Adipose tissue (tissue), 3 donors: ENCODE measurements at regions not wholly inside any gene's neighbourhood (a gene's known extent, or its start where the extent isn't known, plus 50 kb on each side); places are given as distances from the start of the nearest gene placed in this dataset.
"Not testable (repeated sequence)": the region's sequence is repeated elsewhere in the genome, so short reads cannot be mapped to it uniquely, and the experiment has no call there.

Experiments used
- H3K27ac ChIP-seq: one replicate; pipeline ENCODE4 v1.5.1; 2013; ENCODE audit warnings: low read depth, low read length
- WGBS, 3 donors: extraction: QIAGEN DNeasy Blood & Tissue Kit; methylation state at CpG; one replicate each; pipeline ENCODE4 v1.1.7; 2013; 5-methylcytosine and 5-hydroxymethylcytosine counted together
- donor health status: healthy with polysubstance abuse.
- donor health status: Bipolar disorder and iron deficiency.
- donor health status: healthy.

DNA sequence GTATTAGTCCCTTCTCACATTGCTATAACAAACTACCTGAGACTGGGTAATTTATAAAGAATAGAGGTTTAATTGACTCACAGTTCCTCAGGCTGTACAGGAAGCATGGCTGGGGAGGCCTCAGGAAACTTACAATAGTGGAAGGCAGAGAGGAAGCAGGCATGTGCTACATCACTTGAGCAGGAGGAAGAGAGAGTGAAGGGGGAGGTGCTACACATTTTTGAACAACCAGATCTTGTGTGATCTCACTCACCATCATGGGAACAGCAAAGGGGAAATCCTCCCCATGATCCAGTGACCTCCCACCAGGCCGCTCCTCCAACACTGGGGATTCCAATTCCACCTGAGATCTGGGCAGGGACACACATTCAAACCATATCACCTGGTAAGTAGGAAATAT is 630.6 kb downstream of the QKI start:
- WGBS, 3 donors = 57 to 83% (median 82%) methylated on average over 1 of the region's 1 CpG
- H3K27ac ChIP-seq = no peak overlapping the region

DNA sequence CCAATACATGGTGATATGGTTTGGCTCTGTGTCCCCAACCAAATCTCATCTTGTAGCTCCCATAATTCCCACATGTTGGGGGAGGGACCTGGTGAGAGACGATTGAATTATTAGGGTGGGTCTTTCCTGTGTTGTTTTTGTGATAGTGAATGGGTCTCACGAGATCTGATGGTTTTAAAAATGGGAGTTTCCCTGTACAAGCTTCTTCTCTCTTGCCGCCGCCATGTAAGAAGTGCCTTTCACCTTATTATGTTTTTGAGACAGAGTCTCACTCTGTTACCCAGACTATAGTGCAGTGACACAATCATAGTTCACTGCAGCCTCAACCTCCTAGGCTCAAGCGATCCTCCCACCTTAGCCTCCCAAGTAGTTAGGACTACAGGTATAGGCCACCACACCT is 629.1 kb downstream of the QKI start:
- WGBS, 3 donors = 75 to 90% (median 87%) methylated on average over 5 of the region's 5 CpGs
- H3K27ac ChIP-seq = not testable (repeated sequence)

DNA sequence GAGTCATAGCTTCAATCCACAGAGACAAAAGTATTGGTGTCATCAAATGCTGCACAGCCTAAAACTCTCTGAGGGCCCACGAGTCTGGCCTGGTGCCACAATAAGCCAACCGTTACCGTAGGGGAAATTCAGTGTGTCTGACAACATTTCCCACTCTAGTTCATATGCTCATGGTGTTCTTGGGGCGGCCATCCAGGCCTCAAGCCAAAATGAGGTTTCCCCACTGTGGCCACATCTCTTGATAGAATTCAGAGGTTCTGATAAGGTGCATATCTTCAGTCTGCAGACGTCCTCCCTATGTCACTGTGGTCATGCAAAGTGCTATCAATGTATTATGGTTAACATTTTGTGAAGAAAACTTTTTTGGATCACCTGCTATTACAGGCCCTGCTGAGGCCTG is 627.7 kb downstream of the QKI start:
- no peak overlapping the region for H3K27ac ChIP-seq
- 36 to 56% (median 38%) methylated on average over 5 of the region's 5 CpGs for WGBS, 3 donors

DNA sequence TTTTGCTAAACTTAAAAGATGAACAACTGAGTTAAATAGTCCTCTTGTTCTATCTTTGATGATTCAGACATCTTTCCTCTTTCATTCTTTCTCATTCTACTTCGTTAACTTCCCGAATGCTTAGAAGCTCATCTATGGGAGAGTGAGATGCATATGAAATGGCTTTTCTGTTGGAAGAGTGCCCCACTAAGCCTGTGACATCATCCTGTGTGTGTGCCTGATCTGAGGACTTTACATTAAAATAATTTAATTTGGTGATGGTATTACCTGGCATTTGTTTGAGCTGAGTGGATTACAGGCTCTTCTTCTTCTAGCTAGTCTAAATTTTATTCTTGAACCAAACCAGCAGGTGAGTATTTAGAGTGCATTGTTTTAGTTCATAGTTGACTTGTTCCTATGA is 626.5 kb downstream of the QKI start:
- WGBS, 3 donors = 86 to 97% (median 93%) methylated on average over 2 of the region's 2 CpGs
- no peak overlapping the region for H3K27ac ChIP-seq

DNA sequence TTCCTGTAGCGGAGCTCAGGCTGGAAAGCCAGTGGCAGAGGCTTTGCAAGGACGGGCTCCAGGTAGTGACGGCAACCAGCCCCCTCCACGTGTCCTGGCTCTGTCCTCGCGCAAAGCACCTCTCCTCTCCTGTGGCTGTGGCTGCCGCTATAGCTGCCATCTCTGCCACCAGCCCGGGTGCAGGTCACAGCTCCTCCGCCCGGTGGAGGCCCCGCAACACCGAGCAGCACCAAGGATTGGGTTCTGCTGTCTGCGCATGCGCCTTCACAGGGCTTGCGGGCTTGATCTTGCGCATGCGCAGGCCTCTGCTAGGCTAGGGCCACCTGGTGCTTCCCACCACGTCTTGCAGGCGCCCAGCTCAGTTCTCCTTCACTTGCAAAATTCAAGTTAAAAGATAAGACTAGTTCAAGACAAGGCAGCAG is 625.4 kb downstream of the QKI start:
- WGBS, 3 donors = 72 to 90% (median 90%) methylated on average over 19 of the region's 19 CpGs
- H3K27ac ChIP-seq = no peak overlapping the region

DNA sequence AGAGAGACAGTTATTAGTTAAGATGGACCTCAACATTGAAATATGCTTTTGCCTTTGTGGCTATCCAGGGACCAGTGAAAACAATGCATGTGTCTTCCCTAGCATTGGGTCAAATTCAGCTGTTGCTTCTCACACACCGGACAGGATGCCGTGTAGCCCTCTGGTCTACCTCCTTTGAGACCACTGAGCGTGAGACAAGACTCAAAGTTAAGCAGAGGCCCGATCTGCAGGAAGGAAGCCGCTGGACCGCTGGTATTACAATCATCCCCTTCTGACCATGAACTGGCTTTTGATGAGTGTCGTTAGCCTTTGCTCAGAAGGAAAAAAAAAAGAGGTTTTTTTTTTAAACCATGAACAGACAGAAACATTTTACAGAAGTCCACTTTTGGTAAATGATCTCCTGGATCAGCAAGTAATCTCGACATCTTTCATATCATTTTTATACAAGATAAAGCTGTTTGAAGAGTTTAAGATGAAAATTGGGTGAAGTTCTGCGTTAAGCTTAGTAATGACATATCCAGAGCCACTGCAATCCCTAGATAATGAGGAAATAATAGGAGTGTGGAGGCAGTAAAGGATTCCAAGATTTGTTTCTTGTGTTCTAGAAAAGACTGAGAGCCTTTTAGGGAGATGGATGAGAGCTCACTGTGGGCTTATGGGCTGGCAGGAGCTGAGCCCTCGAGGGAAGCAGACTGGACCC is 622.8 kb downstream of the QKI start:
- WGBS, 3 donors = 42 to 72% (median 52%) methylated on average over 10 of the region's 10 CpGs
- H3K27ac ChIP-seq = no peak overlapping the region

DNA sequence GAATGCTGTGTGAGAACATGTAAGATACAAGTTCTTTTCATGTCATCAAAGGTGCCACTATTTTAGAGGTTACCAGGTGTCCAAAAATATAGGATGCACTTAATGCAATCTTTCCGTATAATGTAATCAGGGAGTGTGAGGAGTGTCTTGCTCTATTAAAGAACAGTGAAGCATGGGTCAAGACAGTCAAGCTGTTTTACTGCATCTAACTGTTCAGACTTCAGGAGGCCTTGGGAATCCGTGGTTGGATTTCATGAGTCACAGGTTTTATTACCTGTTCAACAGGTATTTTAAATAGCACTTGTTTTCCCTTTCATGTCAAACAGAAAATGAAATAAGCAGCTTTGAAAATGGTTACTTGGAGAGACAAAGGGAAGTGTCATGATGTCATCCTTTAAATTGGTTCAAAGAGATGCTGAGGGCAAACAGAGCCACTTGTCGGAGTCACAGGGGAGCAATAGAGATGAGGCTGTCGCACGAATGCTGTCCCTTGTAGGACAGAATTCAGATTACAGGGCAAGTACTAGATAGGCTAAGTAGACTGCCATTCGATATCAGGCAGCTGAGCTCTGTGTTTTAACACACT is 621.5 kb downstream of the QKI start:
- 73 to 81% (median 76%) methylated on average over 6 of the region's 6 CpGs for WGBS, 3 donors
- no peak overlapping the region for H3K27ac ChIP-seq

DNA sequence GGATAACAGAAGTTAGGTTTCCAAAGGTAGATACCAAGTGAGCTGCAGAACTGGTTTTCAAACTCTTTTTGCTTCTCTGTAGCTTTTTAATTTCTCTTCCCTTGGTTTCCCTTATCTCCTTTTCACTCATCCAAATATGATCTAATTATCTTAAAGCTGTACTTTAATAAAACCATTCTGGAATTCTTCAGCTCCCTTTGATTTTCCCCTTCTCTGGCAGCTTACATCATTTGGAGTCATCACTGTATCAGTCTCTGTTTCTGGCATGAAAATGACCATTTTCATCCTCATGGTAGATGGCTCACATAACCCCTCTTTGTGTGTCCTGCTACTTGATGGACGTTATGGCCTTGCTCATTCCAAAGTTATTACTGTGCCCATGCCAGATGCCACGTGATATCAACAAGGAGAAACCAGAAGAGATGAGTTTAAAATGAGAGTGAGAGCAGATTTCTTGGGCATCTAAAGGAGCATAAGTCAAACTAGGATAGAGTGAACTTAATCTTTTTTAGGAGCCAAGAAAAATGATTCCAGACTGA is 620.2 kb downstream of the QKI start:
- H3K27ac ChIP-seq = no peak overlapping the region
- 30 to 32% (median 32%) methylated on average over 2 of the region's 2 CpGs for WGBS, 3 donors

DNA sequence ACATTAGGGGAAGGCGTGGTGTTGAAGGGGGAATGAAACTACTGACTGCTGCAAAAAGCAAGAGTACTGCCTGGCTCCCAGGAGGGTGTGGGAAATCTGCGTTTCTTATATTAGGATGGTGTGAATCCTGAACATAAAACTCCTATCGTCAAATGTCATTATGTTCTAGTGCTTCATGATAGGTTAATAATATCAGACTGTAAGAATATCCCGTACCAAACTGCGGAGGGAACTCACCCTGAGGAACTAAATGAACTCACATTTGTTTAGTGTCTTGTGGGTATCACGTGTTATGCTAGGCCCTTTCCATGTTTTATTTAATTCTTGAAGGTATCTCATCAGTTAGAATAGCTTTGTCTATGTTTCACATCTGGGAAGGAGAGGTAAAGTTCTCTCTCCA is 610.7 kb downstream of the QKI start:
- 81 to 90% (median 88%) methylated on average over 6 of the region's 6 CpGs for WGBS, 3 donors
- H3K27ac ChIP-seq = no peak overlapping the region

DNA sequence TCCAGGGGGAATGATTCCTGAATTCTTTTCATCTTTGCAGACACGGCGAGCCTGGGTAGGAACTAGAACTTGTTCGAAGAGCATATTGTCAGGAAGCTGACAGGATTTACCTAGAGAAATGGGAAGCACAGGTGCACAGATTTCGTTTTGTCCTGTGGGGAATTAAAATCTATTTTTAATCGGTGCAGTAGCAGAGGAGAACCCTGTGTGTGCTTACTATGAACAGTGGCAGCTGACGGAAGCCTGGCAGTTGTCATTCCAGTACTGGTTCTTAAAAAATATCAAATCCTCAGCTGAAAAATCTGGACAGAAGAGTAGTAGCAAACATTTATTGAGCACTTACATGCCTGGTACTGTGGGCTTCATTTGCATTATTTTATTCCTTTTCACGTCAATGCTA is 609.0 kb downstream of the QKI start:
- H3K27ac ChIP-seq = no peak overlapping the region
- 59 to 82% (median 78%) methylated on average over 7 of the region's 7 CpGs for WGBS, 3 donors

DNA sequence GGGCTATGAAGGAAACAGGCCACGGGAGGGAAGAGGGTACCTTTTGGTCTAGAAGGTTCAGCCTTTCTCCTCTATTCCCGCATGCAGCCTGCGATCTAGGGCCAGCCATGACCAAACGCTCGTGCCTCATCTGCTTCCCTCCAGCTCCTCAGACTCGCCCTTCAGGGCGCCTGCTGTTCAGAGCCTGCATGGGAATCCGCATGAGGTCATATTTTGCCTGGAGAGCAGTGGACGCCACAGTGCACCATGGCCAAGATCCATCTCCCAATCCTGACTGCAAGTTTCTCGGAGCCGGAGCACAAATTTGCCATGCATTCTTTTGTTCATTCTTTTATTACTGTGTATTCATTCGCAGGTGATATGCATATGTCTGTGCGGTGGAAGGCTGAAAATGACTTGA is 608.1 kb downstream of the QKI start:
- WGBS, 3 donors = 68 to 75% (median 73%) methylated on average over 13 of the region's 13 CpGs
- H3K27ac ChIP-seq = no peak overlapping the region

DNA sequence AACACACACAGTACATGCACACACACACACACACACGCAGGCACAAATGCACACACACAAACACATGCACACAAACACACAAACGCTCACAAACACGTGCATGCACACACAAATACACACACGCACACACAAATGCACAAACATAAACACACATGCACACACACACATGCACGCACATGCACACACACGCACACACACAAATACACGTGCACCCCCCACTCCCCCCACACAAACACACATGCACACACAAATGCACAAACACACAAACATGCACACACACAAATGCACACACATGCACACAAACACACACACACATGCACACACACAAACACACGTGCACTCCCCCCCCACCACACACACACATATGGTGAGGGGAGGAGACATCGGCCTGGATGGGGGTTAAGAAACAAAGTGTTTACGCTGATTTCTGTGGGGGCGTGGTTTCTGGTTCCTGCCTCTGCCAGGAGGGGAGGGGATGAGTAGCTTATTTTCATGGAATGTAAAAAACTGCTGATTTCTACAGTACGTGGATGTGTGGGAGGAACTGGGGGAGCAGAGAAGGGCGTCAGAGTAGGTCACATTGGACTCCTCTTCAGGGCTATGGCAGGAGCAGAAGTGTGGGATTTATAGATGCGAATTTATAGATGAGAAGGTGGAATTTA is 607.2 kb downstream of the QKI start:
- H3K27ac ChIP-seq = no peak overlapping the region
- 54 to 66% (median 55%) methylated on average over 14 of the region's 14 CpGs for WGBS, 3 donors

DNA sequence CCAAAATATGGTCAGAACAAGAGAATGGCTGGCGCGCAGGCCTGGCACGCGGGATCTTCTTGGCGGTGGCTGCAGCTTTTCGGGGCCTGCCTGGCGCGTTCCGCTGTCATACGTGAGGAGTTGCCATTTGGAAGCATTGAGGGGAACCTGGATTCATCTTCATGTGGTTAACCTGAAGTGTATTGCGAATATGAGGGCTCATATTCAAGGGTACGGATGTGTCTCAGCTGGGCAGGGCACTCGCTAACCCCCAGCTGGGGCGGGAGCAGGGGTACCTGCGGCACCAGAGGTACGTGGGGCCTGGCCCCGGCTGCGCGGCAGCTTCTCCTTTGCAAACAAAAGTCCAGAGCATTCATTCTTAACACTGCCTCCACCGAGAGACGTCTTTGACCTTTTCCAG is 605.6 kb downstream of the QKI start:
- 94 to 96% (median 96%) methylated on average over 21 of the region's 21 CpGs for WGBS, 3 donors

DNA sequence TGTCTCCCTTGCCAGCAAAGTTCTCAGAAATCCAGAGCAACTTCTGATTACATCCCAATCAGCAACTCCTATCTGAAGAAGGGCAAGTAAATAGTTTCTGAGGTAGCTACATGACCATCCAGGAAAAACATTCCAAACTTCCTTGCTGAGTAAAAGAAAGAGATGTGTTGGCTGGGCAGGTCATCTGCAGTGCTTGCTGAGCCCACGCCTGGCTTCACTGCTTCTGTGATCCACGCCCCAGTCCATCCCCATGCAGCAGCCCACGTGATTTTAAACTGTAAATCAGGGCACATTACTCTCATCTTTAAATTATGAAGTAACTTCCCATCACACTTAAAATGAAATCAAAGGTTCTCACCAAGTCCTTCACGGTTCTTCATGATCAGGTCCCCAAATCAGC is 603.6 kb downstream of the QKI start:
- 64 to 79% (median 79%) methylated on average over 4 of the region's 4 CpGs for WGBS, 3 donors
- H3K27ac ChIP-seq = no peak overlapping the region

More for the DNA sequence above, 605.6 kb downstream of the QKI start:
- H3K27ac ChIP-seq = no peak overlapping the region

DNA sequence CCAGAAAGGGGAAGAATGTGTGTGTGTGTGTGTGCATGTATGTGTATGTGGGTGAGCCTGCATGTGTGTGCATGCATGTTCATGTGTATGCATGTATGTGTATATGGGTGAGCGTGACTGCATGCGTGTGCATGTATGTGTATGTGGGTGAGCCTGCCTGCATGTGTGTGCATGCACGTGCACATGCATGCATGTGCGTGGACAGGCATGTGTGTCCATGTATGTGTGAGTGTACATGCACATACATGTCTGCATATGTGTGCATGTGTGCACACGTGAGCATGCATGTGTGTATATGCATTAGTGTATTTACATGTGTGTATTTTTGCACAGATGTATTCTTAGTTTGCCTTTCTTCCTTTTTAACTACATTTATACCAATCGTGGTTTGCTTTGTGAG is 601.5 kb downstream of the QKI start:
- no peak overlapping the region for H3K27ac ChIP-seq
- 87 to 96% (median 93%) methylated on average over 6 of the region's 6 CpGs for WGBS, 3 donors

DNA sequence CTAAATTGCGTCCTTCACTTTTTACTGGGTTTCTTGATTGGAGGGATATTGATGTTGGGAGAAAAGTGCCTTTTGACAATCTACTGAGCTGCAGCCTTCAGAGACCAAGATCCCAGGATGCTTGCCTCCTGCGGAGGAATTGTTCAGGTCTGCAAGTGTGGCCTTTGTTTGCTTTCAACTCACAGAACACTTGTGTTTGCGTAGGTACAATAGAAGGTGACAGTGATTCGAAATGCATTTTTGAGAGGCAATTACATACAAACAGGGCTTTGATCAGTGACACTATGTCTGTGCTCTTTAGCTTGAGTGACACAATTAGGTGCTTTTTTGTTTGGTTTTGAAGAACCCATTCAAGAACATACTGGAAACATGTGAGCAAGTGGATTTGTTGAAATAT is 600.6 kb downstream of the QKI start:
- 59 to 94% (median 87%) methylated on average over 4 of the region's 4 CpGs for WGBS, 3 donors
- no peak overlapping the region for H3K27ac ChIP-seq

DNA sequence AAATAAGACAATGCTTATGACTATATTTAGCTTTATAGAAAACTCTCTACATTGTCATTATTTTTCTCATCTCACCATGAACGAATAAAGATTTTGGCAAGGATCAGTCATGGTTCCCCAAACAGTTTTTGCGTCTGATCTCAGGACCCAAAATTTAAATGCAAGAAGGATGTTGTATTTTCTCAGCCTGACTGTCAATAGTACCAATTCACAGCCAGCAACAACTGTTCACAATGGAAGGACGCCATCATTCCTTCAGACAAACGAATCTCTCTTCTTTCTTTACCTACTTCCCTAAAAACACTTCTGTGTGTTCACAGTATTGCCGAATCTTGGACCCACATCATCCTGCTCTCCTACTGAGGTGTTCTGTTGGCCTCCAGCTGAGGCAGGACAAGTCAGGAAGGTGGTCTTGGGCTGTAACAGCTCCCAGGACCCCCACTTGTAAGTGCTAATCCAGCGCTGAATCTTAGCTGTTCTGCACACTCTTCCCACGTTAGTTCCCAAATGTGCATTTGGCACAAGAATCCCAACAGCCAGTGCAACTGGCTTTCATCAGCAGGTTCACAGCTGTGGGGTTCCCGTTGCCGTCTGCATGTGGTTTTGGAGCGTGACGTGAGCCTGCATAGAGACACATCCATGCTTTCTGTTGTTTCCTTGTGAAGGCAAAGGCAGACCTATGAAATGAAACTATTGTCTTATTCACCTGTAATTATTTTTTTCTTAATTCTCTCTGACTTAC is 600.0 kb downstream of the QKI start:
- WGBS, 3 donors = 61 to 88% (median 85%) methylated on average over 11 of the region's 11 CpGs
- no peak overlapping the region for H3K27ac ChIP-seq

DNA sequence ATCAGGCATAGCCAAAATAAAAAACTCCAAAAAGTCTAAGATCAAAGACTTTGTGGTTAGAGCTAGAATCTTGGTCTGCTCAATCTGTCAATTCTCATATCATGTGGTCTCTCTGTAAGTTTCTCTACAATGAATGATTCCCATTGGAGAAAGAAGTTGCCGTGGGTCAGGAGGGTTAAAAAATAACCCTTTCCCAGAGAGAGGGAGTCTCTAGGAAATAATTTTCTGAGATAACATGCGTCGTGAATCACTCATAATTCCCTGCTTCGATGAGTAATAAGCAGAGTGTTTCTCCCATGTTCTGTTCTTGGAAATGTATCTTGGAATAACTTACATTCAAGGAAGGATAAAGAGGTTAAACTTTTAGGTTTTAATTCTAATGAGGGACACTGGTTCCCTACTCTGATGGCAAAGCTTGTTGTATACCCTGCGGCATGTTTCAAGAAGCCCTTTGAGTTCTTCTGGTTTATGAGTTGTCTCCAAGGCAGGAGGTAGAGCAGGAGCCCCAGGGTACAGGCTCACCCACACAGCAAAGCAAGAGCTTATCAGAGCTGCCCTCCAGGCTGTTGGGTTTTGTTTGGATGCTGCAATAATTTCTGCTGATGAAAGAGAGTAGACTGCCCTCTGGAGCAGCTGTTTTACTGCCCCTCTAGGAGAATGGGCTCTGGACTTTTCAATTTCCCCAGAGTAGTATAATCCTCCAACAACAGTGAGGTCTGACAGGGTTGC is 599.1 kb downstream of the QKI start:
- WGBS, 3 donors = 62 to 74% (median 70%) methylated on average over 5 of the region's 5 CpGs
- no peak overlapping the region for H3K27ac ChIP-seq
